NCI-H1092 treated with DMSO at 0.1 percent for 48 hours (cell line): ENCODE measurements at regions not wholly inside any gene's neighbourhood (a gene's known extent, or its start where the extent isn't known, plus 50 kb on each side); places are given as distances from the start of the nearest gene placed in this dataset.
"Not testable (repeated sequence)": the region's sequence is repeated elsewhere in the genome, so short reads cannot be mapped to it uniquely, and the experiment has no call there.

Experiments used
- DNase-seq: peaks from one replicate; lab custom pipeline; 2025; lab: John Stamatoyannopoulos, UW

- not testable (repeated sequence) for DNase-seq
Observed at GRCh38 chr1:228611707-228612106, 123.6 kb upstream of the RHOU start.

DNA sequence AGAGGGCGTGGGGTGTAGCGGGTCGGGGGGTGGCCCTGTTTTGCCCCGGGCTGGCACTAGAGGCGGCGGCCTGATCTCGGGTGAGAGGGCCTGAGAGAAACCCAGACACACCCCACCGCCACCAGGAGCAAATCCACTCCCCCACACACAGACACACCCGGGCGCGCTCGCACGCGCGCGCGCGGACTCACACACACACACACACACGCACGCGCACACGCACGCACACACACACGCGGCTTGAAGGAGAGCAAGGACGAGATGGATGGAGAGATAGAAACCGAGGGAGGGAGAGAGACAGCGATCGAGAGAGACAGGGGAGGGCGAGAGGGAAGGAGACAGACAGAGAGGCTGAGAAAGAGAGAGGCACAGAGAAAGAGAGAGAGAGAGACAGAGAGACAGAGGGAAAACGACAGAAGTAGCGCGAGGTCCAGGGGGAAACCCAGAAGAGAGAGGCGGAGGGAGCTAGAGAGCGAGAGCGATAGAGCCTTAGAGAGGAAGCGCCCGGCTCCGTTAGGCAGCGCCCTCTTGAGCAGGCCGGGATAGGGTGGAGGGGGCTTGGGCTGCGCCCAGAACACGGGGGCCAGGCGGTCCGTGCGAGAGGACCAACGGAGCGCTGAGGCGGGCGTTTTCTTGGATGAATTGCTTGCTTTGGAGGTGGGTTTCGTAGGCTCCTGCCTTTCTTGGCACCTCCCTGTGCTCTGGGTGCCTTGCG is 113.1 kb upstream of the RHOU start:
- not testable (repeated sequence) for DNase-seq

DNA sequence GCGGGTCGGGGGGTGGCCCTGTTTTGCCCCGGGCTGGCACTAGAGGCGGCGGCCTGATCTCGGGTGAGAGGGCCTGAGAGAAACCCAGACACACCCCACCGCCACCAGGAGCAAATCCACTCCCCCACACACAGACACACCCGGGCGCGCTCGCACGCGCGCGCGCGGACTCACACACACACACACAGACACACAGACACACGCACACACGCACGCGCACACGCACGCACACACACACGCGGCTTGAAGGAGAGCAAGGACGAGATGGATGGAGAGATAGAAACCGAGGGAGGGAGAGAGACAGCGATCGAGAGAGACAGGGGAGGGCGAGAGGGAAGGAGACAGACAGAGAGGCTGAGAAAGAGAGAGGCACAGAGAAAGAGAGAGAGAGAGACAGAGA is 108.8 kb upstream of the RHOU start:
- not testable (repeated sequence) for DNase-seq

DNA sequence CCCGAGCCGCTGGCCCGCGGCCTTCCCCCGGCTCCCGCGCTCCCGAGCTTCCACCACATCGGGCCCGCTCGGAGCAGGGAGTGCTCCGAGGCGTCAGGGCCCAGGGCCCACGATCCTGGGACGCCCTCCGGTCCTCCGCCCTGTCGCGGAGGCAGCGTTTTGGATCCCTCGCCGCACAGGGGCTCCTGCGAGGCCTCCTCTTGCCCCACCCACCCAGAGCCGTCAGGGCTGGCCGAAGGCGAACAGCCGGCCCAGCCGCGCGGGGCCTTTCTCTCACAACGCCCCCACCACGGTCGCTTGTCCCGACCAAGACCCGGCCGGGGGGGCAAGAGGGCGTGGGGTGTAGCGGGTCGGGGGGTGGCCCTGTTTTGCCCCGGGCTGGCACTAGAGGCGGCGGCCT is 102.4 kb upstream of the RHOU start:
- not testable (repeated sequence) for DNase-seq

GRCh38 chr1:228635304-228635703 is 100.0 kb upstream of the RHOU start:
- not testable (repeated sequence) for DNase-seq

DNA sequence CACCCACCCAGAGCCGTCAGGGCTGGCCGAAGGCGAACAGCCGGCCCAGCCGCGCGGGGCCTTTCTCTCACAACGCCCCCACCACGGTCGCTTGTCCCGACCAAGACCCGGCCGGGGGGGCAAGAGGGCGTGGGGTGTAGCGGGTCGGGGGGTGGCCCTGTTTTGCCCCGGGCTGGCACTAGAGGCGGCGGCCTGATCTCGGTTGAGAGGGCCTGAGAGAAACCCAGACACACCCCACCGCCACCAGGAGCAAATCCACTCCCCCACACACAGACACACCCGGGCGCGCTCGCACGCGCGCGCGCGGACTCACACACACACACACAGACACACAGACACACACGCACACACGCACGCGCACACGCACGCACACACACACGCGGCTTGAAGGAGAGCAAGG is 97.8 kb upstream of the RHOU start:
- not testable (repeated sequence) for DNase-seq

GRCh38 chr1:228646717-228647522 is 88.4 kb upstream of the RHOU start:
- DNase-seq: peak; percentile 77

DNA sequence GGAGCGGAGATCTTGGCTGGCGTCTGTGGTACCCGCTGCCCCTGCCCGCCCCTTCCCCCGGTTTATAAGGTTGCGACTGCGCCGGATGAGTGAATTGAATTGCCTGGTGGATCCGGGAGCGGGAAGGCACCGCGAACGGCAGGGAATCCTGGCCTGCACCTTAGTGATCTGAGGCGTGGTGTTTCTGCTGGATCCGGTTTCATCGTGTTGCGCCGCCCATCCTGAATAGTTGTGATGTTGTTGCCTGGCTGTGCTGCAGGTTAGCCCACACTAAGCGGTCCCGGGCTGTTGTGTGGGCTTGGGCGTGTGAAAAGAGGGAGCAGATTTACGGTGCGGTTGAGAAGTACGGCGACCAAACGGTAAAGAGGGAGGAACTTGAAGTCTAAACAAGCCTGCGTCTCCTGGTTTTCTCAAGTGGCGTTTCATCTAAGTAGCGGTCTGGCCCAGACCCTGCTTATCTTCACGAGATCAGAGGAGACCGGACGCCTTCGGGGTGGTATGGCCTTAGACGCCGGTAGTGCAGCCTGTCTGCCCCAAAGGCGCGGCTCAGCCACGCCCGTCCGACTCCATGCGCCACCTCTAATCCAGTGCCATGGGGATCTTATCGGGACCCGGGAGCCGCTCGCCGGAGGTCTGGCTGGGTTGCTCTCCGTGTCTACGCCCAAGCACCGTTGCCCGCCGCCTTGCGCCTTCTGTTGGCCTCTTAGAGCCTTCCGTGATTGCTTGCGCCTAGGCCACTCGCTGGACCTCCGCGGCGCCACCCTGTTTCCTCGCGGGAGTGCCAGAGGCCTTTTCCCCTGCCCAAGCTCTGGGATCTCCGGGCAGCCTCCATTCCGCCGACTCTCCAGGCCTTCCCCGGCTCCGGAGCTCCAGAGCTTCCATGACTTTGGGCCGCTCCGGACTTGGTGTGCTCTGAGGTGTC is 87.5 kb upstream of the RHOU start:
- DNase-seq: peak; percentile 51

- DNase-seq: no peak
Observed at GRCh38 chr1:228648647-228649383, 86.5 kb upstream of the RHOU start.

DNA sequence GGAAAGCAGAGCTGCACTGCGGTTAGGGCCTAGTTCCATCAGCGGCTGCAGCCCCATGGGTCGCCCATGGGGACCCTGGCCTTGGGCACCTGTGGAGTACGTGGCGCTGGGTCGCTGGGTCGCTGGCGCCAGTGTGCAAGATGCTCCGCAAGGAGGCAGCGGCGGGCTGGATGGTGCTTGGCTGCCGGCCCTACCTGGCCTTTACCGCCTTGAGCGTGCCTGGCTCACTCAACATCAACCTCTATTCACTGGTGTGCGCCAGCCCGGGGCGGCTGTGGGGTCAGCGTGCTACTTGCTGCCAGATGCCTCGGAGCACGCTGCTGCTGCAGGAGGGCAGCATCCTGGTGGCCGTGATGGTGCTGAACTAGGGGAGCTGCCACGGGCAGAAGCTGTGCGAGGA is 85.1 kb upstream of the RHOU start:
- DNase-seq: no peak

GRCh38 chr1:228650946-228651345 is 84.3 kb upstream of the RHOU start:
- DNase-seq: no peak

- DNase-seq: no peak
Observed at GRCh38 chr1:228652116-228652515, 83.2 kb upstream of the RHOU start.

DNA sequence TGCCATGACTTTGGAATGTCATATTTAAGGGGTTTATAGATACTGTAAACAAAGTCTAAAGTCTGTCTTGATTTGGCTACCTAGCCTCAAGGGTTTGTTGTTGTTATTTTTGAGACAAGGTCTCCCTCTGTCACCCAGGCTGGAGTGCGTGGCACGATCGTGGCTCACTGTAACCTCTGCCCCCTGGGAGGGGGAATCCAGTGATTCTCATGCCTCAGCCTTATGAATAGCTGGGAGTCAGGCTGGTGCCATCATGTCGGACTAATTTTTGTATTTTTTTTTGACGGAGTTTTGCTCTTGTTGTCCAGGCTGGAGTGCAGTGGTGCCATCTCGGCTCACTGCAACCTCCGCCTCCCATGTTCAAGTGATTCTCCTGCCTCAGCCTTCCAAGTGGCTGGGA is 82.2 kb upstream of the RHOU start:
- not testable (repeated sequence) for DNase-seq

DNA sequence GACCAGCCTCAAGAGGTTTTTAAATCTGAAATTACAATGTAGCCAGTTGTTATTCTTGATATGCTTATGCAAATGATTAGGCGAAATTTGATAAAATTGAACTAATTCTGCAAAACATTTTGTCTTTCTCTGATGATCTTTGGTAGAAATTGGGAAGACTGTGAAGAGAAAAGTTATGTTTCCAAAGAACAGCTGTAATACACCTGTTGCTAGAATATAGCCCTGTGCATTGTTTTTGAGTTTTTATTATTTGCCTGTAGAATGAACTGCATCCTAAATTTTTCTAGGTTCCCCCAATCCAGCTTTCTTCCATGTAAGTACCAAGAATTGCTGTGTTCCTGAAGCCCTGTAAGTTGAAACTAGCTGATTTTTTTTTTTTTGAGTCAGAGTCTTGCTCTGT is 81.5 kb upstream of the RHOU start:
- no peak for DNase-seq

DNA sequence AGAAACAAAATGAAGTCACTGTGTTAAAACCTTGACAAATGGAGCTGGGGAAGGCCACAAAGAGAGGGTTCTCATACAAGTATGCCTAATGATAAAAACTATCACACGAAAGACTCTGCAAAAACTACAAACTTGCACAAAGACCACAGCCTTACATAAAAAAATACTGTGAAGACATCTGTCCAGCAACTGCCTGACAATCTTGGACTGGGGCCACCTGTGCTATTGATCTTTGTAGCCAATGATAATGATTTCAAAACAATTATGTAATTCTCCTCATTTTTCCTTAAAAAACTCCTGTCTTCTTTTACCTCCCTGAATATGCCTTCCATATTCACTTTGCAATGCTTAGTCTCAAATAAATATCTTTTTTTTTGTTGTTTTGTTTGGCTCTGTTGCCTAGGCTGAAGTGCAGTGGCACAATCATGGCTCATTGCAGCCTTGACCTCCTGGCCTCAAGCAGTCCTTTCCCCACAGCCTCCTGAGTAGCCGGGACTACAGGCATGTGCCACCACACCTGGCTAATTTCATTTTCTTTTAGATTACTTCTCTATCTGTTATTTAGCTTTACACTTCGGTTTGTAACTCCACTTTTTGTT is 79.4 kb upstream of the RHOU start:
- no peak for DNase-seq

DNA sequence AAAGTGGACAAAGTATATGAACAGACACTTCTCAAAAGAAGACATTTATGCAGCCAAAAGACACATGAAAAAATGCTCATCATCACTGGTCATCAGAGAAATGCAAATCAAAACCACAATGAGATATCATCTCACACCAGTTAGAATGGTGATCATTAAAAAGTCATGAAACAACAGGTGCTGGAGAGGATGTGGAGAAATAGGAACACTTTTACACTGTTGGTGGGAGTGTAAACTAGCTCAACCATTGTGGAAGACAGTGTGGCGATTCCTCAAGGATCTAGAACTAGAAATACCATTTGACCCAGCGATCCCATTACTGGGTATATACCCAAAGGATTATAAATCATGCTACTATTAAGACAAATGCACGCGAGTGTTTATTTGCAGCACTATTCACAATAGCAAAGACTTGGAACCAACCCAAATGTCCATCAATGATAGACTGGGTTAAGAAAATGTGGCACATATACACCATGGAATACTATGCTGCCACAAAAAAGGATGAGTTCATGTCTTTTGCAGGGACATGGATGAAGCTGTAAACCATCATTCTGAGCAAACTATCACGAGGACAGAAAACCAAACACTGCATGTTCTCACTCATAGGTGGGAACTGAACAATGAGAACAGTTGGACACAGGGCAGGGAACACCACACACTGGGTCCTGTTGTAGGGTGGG is 73.1 kb upstream of the RHOU start:
- not testable (repeated sequence) for DNase-seq

- peak; percentile 85 for DNase-seq
Observed at GRCh38 chr1:228664399-228664914, 70.8 kb upstream of the RHOU start.

DNA sequence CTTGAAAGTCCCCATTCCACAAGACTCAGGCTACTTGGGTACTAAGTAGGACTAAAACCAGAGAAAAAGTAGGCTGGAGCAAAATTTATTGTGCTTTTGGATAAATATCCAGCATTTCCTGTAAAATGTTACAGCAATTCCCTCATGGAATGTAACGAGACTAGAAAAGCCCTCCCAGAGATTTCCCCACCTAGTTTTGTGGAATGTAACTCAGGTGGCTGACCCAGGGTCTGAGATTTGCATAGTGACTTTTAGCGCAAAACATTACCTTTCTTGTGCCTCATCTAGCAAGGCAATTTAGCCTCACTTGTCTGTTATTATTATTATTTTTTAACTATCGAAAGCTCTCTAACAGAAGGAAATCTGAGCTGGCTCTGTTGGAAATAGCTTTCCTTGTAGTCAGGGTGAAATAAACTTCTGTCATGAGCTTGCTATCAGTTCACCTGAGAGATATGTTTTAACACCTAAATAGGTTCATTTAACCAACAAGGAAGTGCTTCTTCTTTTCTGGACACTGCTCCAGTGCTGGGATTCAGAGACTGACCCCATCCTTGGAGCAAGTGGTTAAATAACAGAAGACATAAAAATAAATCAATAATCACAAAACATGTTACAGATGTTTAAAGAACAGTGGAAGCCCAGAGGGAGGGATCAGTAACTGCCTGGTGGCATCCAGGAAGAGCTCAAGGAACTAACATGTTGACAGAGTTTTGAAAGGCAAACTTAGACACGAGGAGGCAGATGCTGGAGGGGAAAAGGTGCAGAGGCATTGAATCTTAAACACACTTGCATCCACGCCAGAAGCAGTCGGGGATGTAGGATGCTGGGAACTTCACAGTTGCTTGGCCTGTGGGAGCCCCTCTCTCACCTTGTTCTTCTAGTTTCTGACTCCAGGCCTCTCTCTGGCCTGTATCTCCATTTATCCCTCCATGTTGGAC is 68.3 kb upstream of the RHOU start:
- DNase-seq: no peak

DNA sequence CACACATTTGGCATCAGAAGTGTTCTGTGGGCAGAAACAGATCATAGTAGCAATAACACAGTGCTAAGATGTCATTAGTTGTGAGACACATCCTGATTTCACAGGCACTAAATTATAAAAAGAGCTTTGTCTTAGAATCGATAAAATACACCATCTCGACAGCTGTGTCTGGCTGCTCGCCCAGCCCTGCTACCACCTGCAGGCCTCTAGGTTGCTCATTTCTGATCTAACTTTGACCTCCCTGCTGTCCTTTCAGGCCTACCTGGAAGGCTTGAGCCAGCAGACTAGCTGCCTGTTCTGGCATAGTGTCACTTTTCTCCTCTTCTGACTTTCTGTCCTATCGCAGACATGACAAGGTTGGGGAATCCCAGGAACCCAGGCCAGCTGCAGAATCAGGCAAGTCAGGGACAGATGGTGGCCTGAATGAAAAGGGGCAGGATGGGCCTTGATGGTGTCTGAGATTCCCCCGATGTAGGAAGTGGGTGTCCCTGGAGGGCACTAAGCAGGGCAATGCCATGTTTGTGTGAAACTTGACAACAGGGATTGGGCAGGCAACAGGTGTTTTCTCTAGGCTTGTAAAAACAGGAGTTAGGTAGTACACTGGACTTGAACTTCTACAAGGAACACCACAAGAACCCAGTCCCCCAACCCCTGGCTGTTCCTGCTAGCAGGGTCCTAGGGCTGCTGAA is 66.6 kb upstream of the RHOU start:
- DNase-seq: peak; percentile 72
